CD4-positive, alpha-beta T cell (primary cell): ENCODE measurements at regions not wholly inside any gene's neighbourhood (a gene's known extent, or its start where the extent isn't known, plus 50 kb on each side); places are given as distances from the start of the nearest gene placed in this dataset.

Experiments
- ATAC-seq: fragments of 200-7000 bp; cut with Tn5 transposase; one replicate; pipeline ENCODE4 v1.10.0; 2022; ENCODE audit warnings: mild to moderate bottlenecking; ENCODE audit not compliant: poor library complexity
- CTCF ChIA-PET: fragments of 350-600 bp; sonication (Branson Sonifier 250); formaldehyde crosslinking; loops from one replicate; lab custom pipeline; 2021; ENCODE audit warnings: antibody characterized with exemption, inconsistent platforms; lab: Charles Lee
- POLR2A ChIA-PET: fragments of 350-600 bp; sonication (Branson Sonifier 250); formaldehyde crosslinking; loops from one replicate; lab custom pipeline; 2021; ENCODE audit warnings: antibody characterized with exemption, inconsistent platforms; lab: Charles Lee
- DNase-seq, 14 experiments: peaks; one replicate each; pipeline ENCODE4 v3.0.0-alpha.2; 2013 to 2020; ENCODE audit warnings: mixed read lengths in 2 of 14
- H3K27ac ChIP-seq, 2 donors: one replicate each; pipeline versions ENCODE4 v1.5.1 to v1.7.0; 2013; ENCODE audit warnings: low read length in 2 of 2, low read depth in 1 of 2, mild to moderate bottlenecking in 1 of 2
- H3K27me3 ChIP-seq, 2 experiments: 1 replicate in 1 of 2; 2 replicates in 1 of 2; pipeline versions ENCODE4 v1.6.1 to v1.7.0; 2013; ENCODE audit warnings: low read length in 2 of 2, control low read depth in 1 of 2, mild to moderate bottlenecking in 1 of 2, moderate library complexity in 1 of 2; ENCODE audit not compliant: insufficient read depth in 2 of 2, control insufficient read depth in 1 of 2
- H3K36me3 ChIP-seq: one replicate; pipeline ENCODE4 v1.6.1; 2013; ENCODE audit warnings: low read length, control low read depth; ENCODE audit not compliant: insufficient read depth
- H3K4me1 ChIP-seq: one replicate; pipeline ENCODE4 v1.6.1; 2013; ENCODE audit warnings: low read length, control low read depth; ENCODE audit not compliant: insufficient read depth
- H3K4me3 ChIP-seq: one replicate; pipeline ENCODE4 v1.5.1; 2013; ENCODE audit warnings: mild to moderate bottlenecking, low read length, moderate library complexity
- H3K9me3 ChIP-seq, 2 experiments: 1 replicate in 1 of 2; 2 replicates in 1 of 2; pipeline versions ENCODE4 v1.6.1 to v1.7.0; 2013; ENCODE audit warnings: low read length in 2 of 2, mild to moderate bottlenecking in 2 of 2, control low read depth in 1 of 2, moderate library complexity in 1 of 2; ENCODE audit not compliant: control insufficient read depth in 1 of 2, insufficient read depth in 1 of 2
- H3K27ac Mint-ChIP-seq: one replicate; pipeline ENCODE4 v1.8.0; 2020; ENCODE audit warnings: mixed read lengths
- H3K27me3 Mint-ChIP-seq: one replicate; pipeline ENCODE4 v1.8.0; 2021; ENCODE audit warnings: mixed read lengths
- H3K36me3 Mint-ChIP-seq: one replicate; pipeline ENCODE4 v1.8.0; 2021; ENCODE audit warnings: low read depth, mixed read lengths
- H3K4me1 Mint-ChIP-seq: one replicate; pipeline ENCODE4 v1.8.0; 2021; ENCODE audit warnings: low read depth, mixed read lengths
- H3K4me3 Mint-ChIP-seq: one replicate; pipeline ENCODE4 v1.8.0; 2020; ENCODE audit warnings: mild to moderate bottlenecking, mixed read lengths
- H3K9me3 Mint-ChIP-seq: one replicate; pipeline ENCODE4 v1.8.0; 2020; ENCODE audit warnings: mixed read lengths
- intact Hi-C, 2 experiments: fragments of 100-400 bp; cut with DNase I in 1 of 2; cut with micrococcal nuclease in 1 of 2; formaldehyde crosslinking; loops; one replicate each; pipeline versions ENCODE4 v1.15.1 to v1.9.0; 2023 to 2025; cut with DNase I, micrococcal nuclease
- TF ChIP-seq, protein P1 (sequence below): fragments of 200-600 bp; IDR thresholded peaks from one replicate; pipeline ENCODE4 v1.8.0; 2022; ENCODE audit warnings: antibody characterized with exemption, mild to moderate bottlenecking

GRCh38 chr6:21648475-21649050, 55.0 kb downstream of the SOX4 start:
- Mint-ChIP-seq H3K9me3 (peaks cover 5% of the 10 kb centered on the region), H3K27me3 (no peaks in the 10 kb centered on the region), H3K36me3 (no peaks in the 10 kb centered on the region), H3K4me1 (no peaks in the 10 kb centered on the region), H3K27ac (no peak overlapping the region), H3K4me3 (no peak overlapping the region)
- no peak for DNase-seq
- ChIA-PET CTCF (interaction anchor here (0.7 kb wide), 1 partner anchor 26 kb away, joined by 4 read pairs; no protein-coding TSS in a partner anchor), POLR2A (no interaction called here)
- Histone ChIP-seq H3K4me3 (no peak overlapping the region), H3K9me3 (peaks cover 0 to 6% of the 10 kb centered on the region in 2 experiments), H3K36me3 (no peaks in the 10 kb centered on the region), H3K27me3 (no peaks in the 10 kb centered on the region), H3K4me1 (no peaks in the 10 kb centered on the region), H3K27ac (no peak overlapping the region)
- TF ChIP-seq, protein P1, sequence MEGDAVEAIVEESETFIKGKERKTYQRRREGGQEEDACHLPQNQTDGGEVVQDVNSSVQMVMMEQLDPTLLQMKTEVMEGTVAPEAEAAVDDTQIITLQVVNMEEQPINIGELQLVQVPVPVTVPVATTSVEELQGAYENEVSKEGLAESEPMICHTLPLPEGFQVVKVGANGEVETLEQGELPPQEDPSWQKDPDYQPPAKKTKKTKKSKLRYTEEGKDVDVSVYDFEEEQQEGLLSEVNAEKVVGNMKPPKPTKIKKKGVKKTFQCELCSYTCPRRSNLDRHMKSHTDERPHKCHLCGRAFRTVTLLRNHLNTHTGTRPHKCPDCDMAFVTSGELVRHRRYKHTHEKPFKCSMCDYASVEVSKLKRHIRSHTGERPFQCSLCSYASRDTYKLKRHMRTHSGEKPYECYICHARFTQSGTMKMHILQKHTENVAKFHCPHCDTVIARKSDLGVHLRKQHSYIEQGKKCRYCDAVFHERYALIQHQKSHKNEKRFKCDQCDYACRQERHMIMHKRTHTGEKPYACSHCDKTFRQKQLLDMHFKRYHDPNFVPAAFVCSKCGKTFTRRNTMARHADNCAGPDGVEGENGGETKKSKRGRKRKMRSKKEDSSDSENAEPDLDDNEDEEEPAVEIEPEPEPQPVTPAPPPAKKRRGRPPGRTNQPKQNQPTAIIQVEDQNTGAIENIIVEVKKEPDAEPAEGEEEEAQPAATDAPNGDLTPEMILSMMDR = no peak
- no peak for ATAC-seq
- intact Hi-C loops = no loop called here

DNA sequence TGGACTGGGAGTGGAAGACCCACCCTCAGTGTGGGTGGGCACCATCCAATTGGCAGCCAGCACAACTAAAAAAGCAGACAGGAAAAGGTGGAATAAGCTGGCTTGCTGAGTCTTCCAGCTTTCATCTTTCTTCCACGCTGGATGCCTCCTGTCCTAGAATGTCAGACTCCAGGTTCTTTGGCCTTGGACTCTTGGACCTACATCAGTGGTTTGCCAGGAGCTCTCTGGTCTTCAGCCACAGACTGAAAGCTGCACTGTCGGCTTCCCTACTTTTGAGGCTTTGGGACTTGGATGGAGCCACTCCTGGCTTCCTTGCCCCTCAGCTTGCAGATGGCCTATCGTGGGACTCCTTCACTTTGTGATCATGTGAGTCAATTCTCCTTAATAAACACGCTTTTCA, 59.8 kb downstream of the SOX4 start:
- H3K9me3 ChIP-seq = peaks cover 0 to 6% of the 10 kb centered on the region in 2 experiments
- DNase-seq = no peak
- H3K27ac ChIP-seq = no peak overlapping the region
- H3K36me3 Mint-ChIP-seq = no peaks in the 10 kb centered on the region
- no peaks in the 10 kb centered on the region for H3K27me3 Mint-ChIP-seq
- H3K4me3 ChIP-seq = no peak overlapping the region
- ChIA-PET CTCF (no interaction called here), POLR2A (no interaction called here)
- no peak for ATAC-seq
- peaks cover 5% of the 10 kb centered on the region for H3K9me3 Mint-ChIP-seq
- no peaks in the 10 kb centered on the region for H3K36me3 ChIP-seq
- no peaks in the 10 kb centered on the region for H3K27me3 ChIP-seq
- no peak overlapping the region for H3K27ac Mint-ChIP-seq
- no peak overlapping the region for H3K4me3 Mint-ChIP-seq
- no peaks in the 10 kb centered on the region for H3K4me1 ChIP-seq
- intact Hi-C loops = no loop called here
- TF ChIP-seq, protein P1 = no peak
- no peaks in the 10 kb centered on the region for H3K4me1 Mint-ChIP-seq

DNA sequence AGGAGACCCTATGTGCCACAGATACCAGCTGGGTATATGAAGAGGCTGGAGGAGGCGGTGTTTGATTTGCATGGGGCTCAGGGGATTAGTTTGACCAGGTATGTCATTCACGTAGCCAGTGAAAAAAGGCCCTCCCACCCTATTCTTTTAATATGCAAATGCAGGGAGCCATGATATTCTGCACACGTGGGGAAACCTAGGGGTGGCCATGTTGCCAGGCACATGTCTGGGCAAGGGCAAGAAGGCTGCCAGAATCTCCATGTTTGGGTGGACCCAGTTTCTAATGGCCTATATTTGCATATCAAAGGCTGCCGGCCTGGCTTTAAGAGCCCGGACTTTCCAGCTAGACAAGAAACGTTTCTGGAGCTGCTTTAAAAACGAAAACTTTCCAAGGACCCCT, 60.4 kb downstream of the SOX4 start:
- Histone ChIP-seq H3K4me3 (no peak overlapping the region), H3K27ac (no peak overlapping the region), H3K36me3 (no peaks in the 10 kb centered on the region), H3K4me1 (no peaks in the 10 kb centered on the region), H3K9me3 (peaks cover 0 to 6% of the 10 kb centered on the region in 2 experiments), H3K27me3 (no peaks in the 10 kb centered on the region)
- TF ChIP-seq, protein P1 = no peak
- no peaks in the 10 kb centered on the region for H3K4me1 Mint-ChIP-seq
- H3K36me3 Mint-ChIP-seq = no peaks in the 10 kb centered on the region
- peaks cover 5% of the 10 kb centered on the region for H3K9me3 Mint-ChIP-seq
- CTCF ChIA-PET = no interaction called here
- ATAC-seq (no peak), DNase-seq (no peak)
- no peak overlapping the region for H3K4me3 Mint-ChIP-seq
- no peaks in the 10 kb centered on the region for H3K27me3 Mint-ChIP-seq
- H3K27ac Mint-ChIP-seq = no peak overlapping the region
- intact Hi-C loops = no loop called here
- POLR2A ChIA-PET = no interaction called here
